ENCODE measurements at regions not wholly inside any gene's neighbourhood (a gene's known extent, or its start where the extent isn't known, plus 50 kb on each side); places are given as distances from the start of the nearest gene placed in this dataset.

- TF ChIP-seq GATA3 (IDR thresholded peaks at IDR 0.05; ENCODE audit: low read depth, low read length) (no peak), GATA2 (IDR thresholded peaks at IDR 0.05; ENCODE audit: low read depth, low read length) (no peak)
These were observed 94.2 kb upstream of the CLEC14A start for GRCh38 chr14:38350102-38350501.

Data from SH-SY5Y (cell line).